Fibroblast of peridontal ligament (primary cell): ENCODE measurements at regions not wholly inside any gene's neighbourhood (a gene's known extent, or its start where the extent isn't known, plus 50 kb on each side); places are given as distances from the start of the nearest gene placed in this dataset.
"Not testable (repeated sequence)": the region's sequence is repeated elsewhere in the genome, so short reads cannot be mapped to it uniquely, and the experiment has no call there.

Experiments used
- DNase-seq: peaks from one replicate; pipeline ENCODE4 v3.0.0-alpha.2; 2010; ENCODE audit errors: extremely low read depth

GRCh38 chr20:29687438-29687837 lies 1570.0 kb upstream of the DEFB115 start:
- no peak for DNase-seq

GRCh38 chr20:29689411-29690225 lies 1567.8 kb upstream of the DEFB115 start:
- DNase-seq, result no peak

GRCh38 chr20:29690274-29690673 lies 1567.2 kb upstream of the DEFB115 start:
- no peak for DNase-seq

- DNase-seq, result no peak
Observed at GRCh38 chr20:29740601-29740950, 1516.9 kb upstream of the DEFB115 start.

GRCh38 chr20:29740951-29741593 lies 1516.4 kb upstream of the DEFB115 start:
- no peak for DNase-seq

GRCh38 chr20:29741594-29741893 lies 1515.9 kb upstream of the DEFB115 start:
- no peak for DNase-seq

GRCh38 chr20:29741894-29742698 lies 1515.4 kb upstream of the DEFB115 start:
- no peak for DNase-seq

GRCh38 chr20:29742699-29743100 lies 1514.8 kb upstream of the DEFB115 start:
- DNase-seq, result no peak

GRCh38 chr20:29743101-29743931 lies 1514.1 kb upstream of the DEFB115 start:
- DNase-seq, result no peak

GRCh38 chr20:29744071-29744470 lies 1513.4 kb upstream of the DEFB115 start:
- no peak for DNase-seq

GRCh38 chr20:29745534-29746245 lies 1511.8 kb upstream of the DEFB115 start:
- not testable (repeated sequence) for DNase-seq

- no peak for DNase-seq
Observed at GRCh38 chr20:29750268-29750899, 1507.1 kb upstream of the DEFB115 start.

- not testable (repeated sequence) for DNase-seq
Observed at GRCh38 chr20:29752644-29753425, 1504.6 kb upstream of the DEFB115 start.

- DNase-seq, result not testable (repeated sequence)
Observed at GRCh38 chr20:29753426-29753746, 1504.1 kb upstream of the DEFB115 start.

- DNase-seq, result not testable (repeated sequence)
Observed at GRCh38 chr20:29753879-29754278, 1503.6 kb upstream of the DEFB115 start.

- DNase-seq, result not testable (repeated sequence)
Observed at GRCh38 chr20:29755854-29756498, 1501.5 kb upstream of the DEFB115 start.

- DNase-seq, result no peak
Observed at GRCh38 chr20:29756664-29757063, 1500.8 kb upstream of the DEFB115 start.

GRCh38 chr20:29761621-29762385 lies 1495.7 kb upstream of the DEFB115 start:
- DNase-seq, result not testable (repeated sequence)

GRCh38 chr20:29762620-29763019 lies 1494.8 kb upstream of the DEFB115 start:
- no peak for DNase-seq
